Activated CD4-positive, alpha-beta T cell treated with anti-CD3 and anti-CD28 coated beads, Interleukin-2, amount 10 ng/mL, durations not matched to agents 7 days and 5 days (primary cell): ENCODE measurements at regions not wholly inside any gene's neighbourhood (a gene's known extent, or its start where the extent isn't known, plus 50 kb on each side); places are given as distances from the start of the nearest gene placed in this dataset.
"Not testable (repeated sequence)": the region's sequence is repeated elsewhere in the genome, so short reads cannot be mapped to it uniquely, and the experiment has no call there.

Experiments
- CTCF ChIA-PET: fragments of 350-600 bp; sonication (Branson Sonifier 250); formaldehyde crosslinking; loops from one replicate; lab custom pipeline; 2021; ENCODE audit warnings: antibody characterized with exemption; lab: Charles Lee
- POLR2A ChIA-PET: fragments of 350-600 bp; sonication (Branson Sonifier 250); formaldehyde crosslinking; loops from one replicate; lab custom pipeline; 2021; ENCODE audit warnings: antibody characterized with exemption; lab: Charles Lee
- DNase-seq: peaks from one replicate; pipeline ENCODE4 v3.0.0-alpha.2; 2020
- H3K27ac Mint-ChIP-seq: one replicate; pipeline ENCODE4 v1.8.0; 2021; ENCODE audit warnings: mild to moderate bottlenecking, moderate library complexity, mixed read lengths
- H3K27me3 Mint-ChIP-seq: one replicate; pipeline ENCODE4 v1.8.0; 2021; ENCODE audit warnings: mixed read lengths
- H3K36me3 Mint-ChIP-seq: one replicate; pipeline ENCODE4 v1.8.0; 2021; ENCODE audit warnings: low read depth, mixed read lengths
- H3K4me1 Mint-ChIP-seq: one replicate; pipeline ENCODE4 v1.8.0; 2021; ENCODE audit warnings: mixed read lengths
- H3K4me3 Mint-ChIP-seq: one replicate; pipeline ENCODE4 v1.8.0; 2021; ENCODE audit warnings: mild to moderate bottlenecking, moderate library complexity, mixed read lengths
- H3K9me3 Mint-ChIP-seq: one replicate; pipeline ENCODE4 v1.8.0; 2021; ENCODE audit warnings: mixed read lengths

GRCh38 chr7:53087274-53087673, 51.8 kb downstream of the POM121L12 start:
- H3K4me3 Mint-ChIP-seq, result no peak overlapping the region
- POLR2A ChIA-PET, result no interaction called here
- H3K36me3 Mint-ChIP-seq, result no peaks in the 10 kb centered on the region

GRCh38 chr7:53094191-53094590, 58.8 kb downstream of the POM121L12 start:
- CTCF ChIA-PET, result no interaction called here
- H3K4me3 Mint-ChIP-seq, result no peak overlapping the region
- no peak overlapping the region for H3K27ac Mint-ChIP-seq
- POLR2A ChIA-PET, result no interaction called here
- no peaks in the 10 kb centered on the region for H3K27me3 Mint-ChIP-seq
- peaks cover 7% of the 10 kb centered on the region for H3K9me3 Mint-ChIP-seq
- H3K36me3 Mint-ChIP-seq, result no peaks in the 10 kb centered on the region
- no peaks in the 10 kb centered on the region for H3K4me1 Mint-ChIP-seq
- DNase-seq, result no peak

More at GRCh38 chr7:53087274-53087673, 51.8 kb downstream of the POM121L12 start:
- Mint-ChIP-seq H3K27ac (no peak overlapping the region), H3K9me3 (peaks cover 19% of the 10 kb centered on the region), H3K4me1 (no peaks in the 10 kb centered on the region), H3K27me3 (no peaks in the 10 kb centered on the region)
- DNase-seq, result no peak
- CTCF ChIA-PET, result no interaction called here

GRCh38 chr7:53094827-53095226, 59.4 kb downstream of the POM121L12 start:
- Mint-ChIP-seq H3K27ac (no peak overlapping the region), H3K4me3 (no peak overlapping the region), H3K36me3 (no peaks in the 10 kb centered on the region), H3K4me1 (no peaks in the 10 kb centered on the region), H3K9me3 (peaks cover 7% of the 10 kb centered on the region), H3K27me3 (no peaks in the 10 kb centered on the region)
- no peak for DNase-seq
- POLR2A ChIA-PET, result no interaction called here
- CTCF ChIA-PET, result no interaction called here

DNA sequence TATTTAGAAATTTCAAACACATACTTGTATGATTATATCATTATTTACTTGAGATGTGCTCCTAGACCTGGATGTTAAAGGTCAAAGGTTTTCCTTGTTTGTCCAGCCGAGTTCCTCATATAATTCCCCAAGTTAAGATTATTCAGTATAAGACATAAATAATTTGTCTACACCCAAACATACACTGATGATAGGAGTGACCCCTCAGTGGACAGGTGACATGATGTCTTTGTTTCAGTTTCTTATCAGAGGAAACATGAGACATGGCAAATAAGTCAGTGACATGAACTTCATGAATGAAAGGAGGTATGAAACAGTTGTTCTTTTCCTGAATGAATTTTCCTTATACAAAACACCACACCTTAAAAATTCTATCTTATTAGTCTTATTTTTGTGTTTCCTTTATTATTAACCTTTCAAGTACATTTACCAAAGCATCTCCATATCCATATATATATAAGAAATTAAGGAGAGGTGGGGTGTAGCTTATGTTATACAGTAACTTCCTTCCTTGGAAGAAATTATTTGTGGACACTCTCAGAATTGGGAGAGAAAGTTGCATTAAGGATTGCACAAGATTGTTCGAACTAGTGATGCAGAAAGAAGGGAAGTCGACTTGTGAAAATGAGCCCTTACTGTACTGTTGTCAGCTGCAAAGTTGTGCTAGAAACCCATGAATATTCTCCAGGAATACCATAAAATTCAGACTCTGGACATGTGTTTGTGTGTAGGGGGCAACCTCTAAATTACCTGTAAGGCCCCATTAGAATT, 60.5 kb downstream of the POM121L12 start:
- DNase-seq, result no peak
- Mint-ChIP-seq H3K27ac (no peak overlapping the region), H3K27me3 (no peaks in the 10 kb centered on the region), H3K4me1 (no peaks in the 10 kb centered on the region), H3K9me3 (peaks cover 13% of the 10 kb centered on the region), H3K36me3 (no peaks in the 10 kb centered on the region), H3K4me3 (no peak overlapping the region)
- CTCF ChIA-PET, result no interaction called here
- POLR2A ChIA-PET, result no interaction called here

DNA sequence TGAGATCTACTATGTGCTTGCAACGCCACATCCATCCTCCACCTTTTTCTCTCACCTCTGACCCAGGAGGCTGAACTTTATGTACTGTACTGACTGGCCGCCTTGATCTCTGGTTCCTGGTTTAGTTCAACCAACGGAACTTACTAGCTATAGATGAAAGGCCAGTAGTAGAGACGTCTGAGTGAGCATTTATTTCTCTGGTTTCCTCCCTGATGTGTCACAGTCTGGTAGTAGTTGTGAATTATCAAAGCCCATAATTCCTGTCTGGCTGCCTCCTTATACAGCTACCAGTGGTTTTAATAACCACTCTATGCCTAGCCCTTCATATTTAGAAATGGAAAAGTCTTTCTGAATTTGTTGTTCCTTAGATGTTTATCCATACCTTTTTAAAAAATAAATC, 64.7 kb downstream of the POM121L12 start:
- ChIA-PET POLR2A (no interaction called here), CTCF (no interaction called here)
- H3K27ac Mint-ChIP-seq, result no peak overlapping the region
- DNase-seq, result no peak
- H3K4me1 Mint-ChIP-seq, result no peaks in the 10 kb centered on the region
- peaks cover 16% of the 10 kb centered on the region for H3K9me3 Mint-ChIP-seq
- no peaks in the 10 kb centered on the region for H3K36me3 Mint-ChIP-seq
- H3K27me3 Mint-ChIP-seq, result no peaks in the 10 kb centered on the region
- no peak overlapping the region for H3K4me3 Mint-ChIP-seq

GRCh38 chr7:53101026-53101425, 65.6 kb downstream of the POM121L12 start:
- no peaks in the 10 kb centered on the region for H3K36me3 Mint-ChIP-seq
- H3K4me1 Mint-ChIP-seq, result no peaks in the 10 kb centered on the region
- ChIA-PET POLR2A (no interaction called here), CTCF (interaction anchor here (0.7 kb wide), 1 partner anchor 51 kb away, joined by 3 read pairs; no protein-coding TSS in a partner anchor)
- no peaks in the 10 kb centered on the region for H3K27me3 Mint-ChIP-seq
- peaks cover 16% of the 10 kb centered on the region for H3K9me3 Mint-ChIP-seq
- DNase-seq, result no peak
- no peak overlapping the region for H3K4me3 Mint-ChIP-seq
- no peak overlapping the region for H3K27ac Mint-ChIP-seq

- H3K4me3 Mint-ChIP-seq, result no peak overlapping the region
- no peaks in the 10 kb centered on the region for H3K27me3 Mint-ChIP-seq
- H3K9me3 Mint-ChIP-seq, result no peaks in the 10 kb centered on the region
- ChIA-PET CTCF (no interaction called here), POLR2A (no interaction called here)
- no peaks in the 10 kb centered on the region for H3K36me3 Mint-ChIP-seq
- H3K27ac Mint-ChIP-seq, result no peak overlapping the region
- DNase-seq, result no peak
- no peaks in the 10 kb centered on the region for H3K4me1 Mint-ChIP-seq
Measured at GRCh38 chr7:53110425-53110824, 75.0 kb downstream of the POM121L12 start.

DNA sequence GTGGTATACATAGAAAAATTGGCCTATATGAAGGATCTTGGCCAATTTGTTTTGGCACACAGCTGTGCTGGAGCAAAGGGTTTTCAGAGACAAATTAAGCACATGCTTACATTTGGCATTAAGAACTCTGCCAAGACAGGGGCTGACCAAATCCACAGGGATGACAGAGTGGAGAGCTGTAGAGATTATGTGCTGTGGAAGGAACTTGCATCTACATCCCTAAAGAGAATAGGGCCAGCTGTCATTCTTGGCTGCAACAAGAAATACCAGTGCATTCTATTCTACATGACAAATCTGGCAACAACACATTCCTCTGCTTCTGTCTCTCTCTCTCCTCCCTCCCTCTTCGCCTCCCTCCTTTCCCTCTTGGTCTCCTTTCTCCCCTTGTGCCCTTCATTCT, 75.6 kb downstream of the POM121L12 start:
- DNase-seq, result no peak
- H3K4me1 Mint-ChIP-seq, result no peaks in the 10 kb centered on the region
- ChIA-PET CTCF (no interaction called here), POLR2A (no interaction called here)
- no peaks in the 10 kb centered on the region for H3K36me3 Mint-ChIP-seq
- no peak overlapping the region for H3K27ac Mint-ChIP-seq
- H3K27me3 Mint-ChIP-seq, result no peaks in the 10 kb centered on the region
- no peaks in the 10 kb centered on the region for H3K9me3 Mint-ChIP-seq
- H3K4me3 Mint-ChIP-seq, result no peak overlapping the region

- no peaks in the 10 kb centered on the region for H3K4me1 Mint-ChIP-seq
- no peaks in the 10 kb centered on the region for H3K36me3 Mint-ChIP-seq
Measured at GRCh38 chr7:53113424-53113823, 78.0 kb downstream of the POM121L12 start.

DNA sequence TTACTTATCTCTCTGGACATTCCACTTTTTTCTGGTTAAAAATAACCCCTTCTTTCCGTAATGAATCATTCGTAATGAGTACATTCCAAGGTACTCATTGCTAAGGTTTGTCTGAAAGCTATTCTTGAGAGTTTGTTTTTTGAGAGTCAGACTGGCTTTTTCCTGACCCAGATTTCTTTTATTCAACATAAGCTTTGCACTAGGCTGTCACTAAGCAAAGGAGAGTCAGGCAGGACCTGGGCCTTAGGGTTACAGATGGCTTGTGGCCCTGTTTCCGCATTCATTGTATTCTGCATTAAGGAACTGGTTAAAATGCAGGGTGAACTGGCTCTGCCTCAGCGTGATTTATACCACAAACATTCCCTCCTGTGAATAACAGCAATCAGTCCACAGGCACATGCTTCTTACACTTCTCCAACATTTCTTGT, 84.1 kb downstream of the POM121L12 start:
- no peak for DNase-seq
- Mint-ChIP-seq H3K27ac (no peak overlapping the region), H3K4me3 (no peak overlapping the region), H3K27me3 (no peaks in the 10 kb centered on the region), H3K4me1 (no peaks in the 10 kb centered on the region), H3K9me3 (peaks cover 14% of the 10 kb centered on the region), H3K36me3 (no peaks in the 10 kb centered on the region)
- ChIA-PET POLR2A (no interaction called here), CTCF (no interaction called here)

More at GRCh38 chr7:53113424-53113823, 78.0 kb downstream of the POM121L12 start:
- Mint-ChIP-seq H3K27me3 (no peaks in the 10 kb centered on the region), H3K27ac (no peak overlapping the region), H3K9me3 (no peaks in the 10 kb centered on the region), H3K4me3 (no peak overlapping the region)
- CTCF ChIA-PET, result no interaction called here
- POLR2A ChIA-PET, result no interaction called here
- no peak for DNase-seq

DNA sequence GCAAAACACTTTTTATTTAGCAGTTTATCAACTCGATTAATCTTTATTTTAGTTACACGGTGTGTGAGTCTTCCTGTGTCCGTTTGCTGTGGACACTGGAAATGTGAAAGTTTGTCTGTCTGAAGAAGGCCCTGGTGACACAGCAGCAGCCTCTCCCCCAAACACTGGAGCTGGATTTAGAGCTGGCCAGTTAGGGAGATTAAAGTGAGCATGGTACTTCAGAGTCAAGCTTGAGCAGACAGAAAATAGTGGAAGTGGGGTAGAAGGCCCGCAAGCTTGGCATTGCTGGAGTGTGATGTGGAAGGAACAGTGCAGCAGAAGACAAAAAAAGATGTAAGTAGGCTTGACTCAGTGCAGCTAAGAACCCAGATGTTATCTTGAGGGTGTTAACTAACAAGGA, 85.9 kb downstream of the POM121L12 start:
- H3K4me3 Mint-ChIP-seq, result no peak overlapping the region
- no peaks in the 10 kb centered on the region for H3K4me1 Mint-ChIP-seq
- no peak for DNase-seq
- peaks cover 16% of the 10 kb centered on the region for H3K9me3 Mint-ChIP-seq
- ChIA-PET POLR2A (no interaction called here), CTCF (no interaction called here)
- H3K36me3 Mint-ChIP-seq, result no peaks in the 10 kb centered on the region
- H3K27ac Mint-ChIP-seq, result no peak overlapping the region
- H3K27me3 Mint-ChIP-seq, result no peaks in the 10 kb centered on the region

DNA sequence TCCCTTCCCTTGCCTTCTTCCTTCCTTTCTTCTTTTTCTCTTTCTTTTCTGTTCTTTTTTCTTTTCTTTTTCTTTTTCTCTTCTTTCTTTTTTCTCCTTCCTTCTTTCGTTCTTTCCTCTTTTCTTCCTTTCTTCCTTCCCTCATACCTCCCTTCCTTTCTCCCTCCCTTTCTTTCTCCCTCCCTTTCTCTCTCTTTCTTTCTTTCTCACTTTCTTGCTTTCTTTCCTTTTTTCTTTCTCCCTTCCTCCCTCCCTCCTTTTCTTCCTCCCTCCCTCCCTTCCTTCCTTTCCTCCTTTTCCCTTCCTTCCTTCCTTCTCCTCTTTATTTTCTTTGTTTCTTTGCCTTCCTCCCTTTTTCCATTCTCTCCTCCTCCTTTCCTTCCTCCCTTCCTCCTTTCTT, 96.3 kb downstream of the POM121L12 start:
- Mint-ChIP-seq H3K4me1 (no peaks in the 10 kb centered on the region), H3K27ac (no peak overlapping the region), H3K36me3 (no peaks in the 10 kb centered on the region), H3K9me3 (peaks cover 8% of the 10 kb centered on the region), H3K4me3 (no peak overlapping the region), H3K27me3 (no peaks in the 10 kb centered on the region)
- CTCF ChIA-PET, result no interaction called here
- DNase-seq, result no peak
- POLR2A ChIA-PET, result no interaction called here

- H3K4me3 Mint-ChIP-seq, result no peak overlapping the region
- H3K27me3 Mint-ChIP-seq, result no peaks in the 10 kb centered on the region
- ChIA-PET CTCF (no interaction called here), POLR2A (no interaction called here)
- no peaks in the 10 kb centered on the region for H3K36me3 Mint-ChIP-seq
- peaks cover 10% of the 10 kb centered on the region for H3K9me3 Mint-ChIP-seq
- no peak for DNase-seq
- H3K4me1 Mint-ChIP-seq, result no peaks in the 10 kb centered on the region
- no peak overlapping the region for H3K27ac Mint-ChIP-seq
Measured at GRCh38 chr7:53151496-53151895, 116.1 kb downstream of the POM121L12 start.

GRCh38 chr7:53187184-53187583, 151.8 kb downstream of the POM121L12 start:
- H3K4me1 Mint-ChIP-seq, H3K4me3 Mint-ChIP-seq, H3K27ac Mint-ChIP-seq, POLR2A ChIA-PET, H3K27me3 Mint-ChIP-seq, DNase-seq, H3K36me3 Mint-ChIP-seq, CTCF ChIA-PET: not testable (repeated sequence)
- H3K9me3 Mint-ChIP-seq, result peaks cover 16% of the 10 kb centered on the region
